B cell (primary cell): ENCODE measurements at regions not wholly inside any gene's neighbourhood (a gene's known extent, or its start where the extent isn't known, plus 50 kb on each side); places are given as distances from the start of the nearest gene placed in this dataset.

Experiments
- ATAC-seq: fragments of 200-7000 bp; cut with Tn5 transposase; one replicate; pipeline ENCODE4 v1.10.0; 2021; ENCODE audit warnings: low read depth, mild to moderate bottlenecking, moderate number of reproducible peaks, moderate library complexity
- CTCF ChIA-PET: fragments of 350-600 bp; sonication (Branson Sonifier 250); formaldehyde crosslinking; loops from one replicate; lab custom pipeline; 2021; ENCODE audit warnings: antibody characterized with exemption, inconsistent platforms; lab: Charles Lee
- POLR2A ChIA-PET: fragments of 350-600 bp; sonication (Branson Sonifier 250); formaldehyde crosslinking; loops from one replicate; lab custom pipeline; 2021; ENCODE audit warnings: antibody characterized with exemption; lab: Charles Lee
- DNase-seq: peaks from one replicate; pipeline ENCODE4 v3.0.0; 2013
- H2AFZ ChIP-seq: 2 replicates; pipeline ENCODE4 v1.6.1; 2012; ENCODE audit warnings: mild to moderate bottlenecking, low read depth, low read length; ENCODE audit not compliant: insufficient read depth, poor library complexity, severe bottlenecking
- H3K27ac ChIP-seq, 2 donors: 1 replicate in 1 of 2; 2 replicates in 1 of 2; pipeline ENCODE4 v1.5.1; 2012 to 2013; ENCODE audit warnings: low read length in 2 of 2, mild to moderate bottlenecking in 2 of 2, moderate library complexity in 1 of 2
- H3K27me3 ChIP-seq, 4 experiments: fragments of 200-600 bp in 1 of 4; sonication (generic) in 1 of 4; replicated peaks in 1 of 4; 1 replicate in 2 of 4; 2 replicates in 2 of 4; pipeline versions ENCODE4 v1.6.1 to v1.7.0; 2013 to 2016; ENCODE audit warnings: low read length in 3 of 4, mild to moderate bottlenecking in 2 of 4, mixed read lengths in 1 of 4, moderate library complexity in 1 of 4; ENCODE audit not compliant: insufficient read depth in 4 of 4, control insufficient read depth in 3 of 4; ENCODE audit errors: control extremely low read depth in 1 of 4
- H3K36me3 ChIP-seq, 2 experiments: replicated peaks in 1 of 2; 1 replicate in 1 of 2; 2 replicates in 1 of 2; pipeline versions ENCODE4 v1.6.1 to v1.7.1; 2013; ENCODE audit warnings: low read length in 1 of 2; ENCODE audit not compliant: insufficient read depth in 2 of 2, control insufficient read depth in 1 of 2; ENCODE audit errors: control extremely low read depth in 1 of 2, extremely low read depth in 1 of 2
- H3K4me1 ChIP-seq, 2 donors: fragments of 200-600 bp in 1 of 2; sonication (generic) in 1 of 2; 1 replicate in 1 of 2; 2 replicates in 1 of 2; pipeline versions ENCODE4 v1.5.1 to v1.6.1; 2013 to 2017; ENCODE audit warnings: low read length in 2 of 2; ENCODE audit not compliant: control insufficient read depth in 2 of 2, insufficient read depth in 2 of 2
- H3K4me2 ChIP-seq: replicated peaks from 2 replicates; pipeline ENCODE3; 2012; ENCODE audit warnings: mild to moderate bottlenecking, low read depth, low read length; ENCODE audit not compliant: poor library complexity, severe bottlenecking
- H3K4me3 ChIP-seq, 5 experiments: fragments of 200-600 bp in 1 of 5; sonication (generic) in 1 of 5; 1 replicate in 3 of 5; 2 replicates in 2 of 5; pipeline versions ENCODE4 v1.5.1 to v1.7.0; 2011 to 2016; ENCODE audit warnings: low read length in 4 of 5, mild to moderate bottlenecking in 4 of 5, low read depth in 2 of 5, control low read depth in 1 of 5, moderate library complexity in 1 of 5; ENCODE audit not compliant: insufficient read depth in 1 of 5; ENCODE audit errors: control extremely low read depth in 1 of 5, extremely low read depth in 1 of 5
- H3K79me2 ChIP-seq: fragments of 200-600 bp; sonication (generic); one replicate; pipeline ENCODE4 v1.6.0; 2016; ENCODE audit warnings: low read length; ENCODE audit not compliant: control insufficient read depth, insufficient read depth
- H3K9ac ChIP-seq: fragments of 200-600 bp; sonication (generic); 2 replicates; pipeline ENCODE4 v1.6.1; 2017; ENCODE audit warnings: mild to moderate bottlenecking, low read length, moderate library complexity
- H3K9me3 ChIP-seq, 3 donors: one replicate each; pipeline versions ENCODE4 v1.6.1 to v1.7.1; 2013; ENCODE audit warnings: low read length in 2 of 3; ENCODE audit not compliant: control insufficient read depth in 2 of 3, insufficient read depth in 1 of 3; ENCODE audit errors: control extremely low read depth in 1 of 3
- H4K20me1 ChIP-seq: 2 replicates; pipeline ENCODE4 v1.6.0; 2012; ENCODE audit warnings: mild to moderate bottlenecking, low read length; ENCODE audit not compliant: insufficient read depth, control insufficient read depth, poor library complexity, severe bottlenecking
- H3K27ac Mint-ChIP-seq: one replicate; pipeline ENCODE4 v1.8.0; 2021; ENCODE audit warnings: mixed read lengths
- H3K27me3 Mint-ChIP-seq: one replicate; pipeline ENCODE4 v1.8.0; 2021; ENCODE audit warnings: mixed read lengths
- H3K4me1 Mint-ChIP-seq: one replicate; pipeline ENCODE4 v1.8.0; 2021; ENCODE audit warnings: mixed read lengths
- H3K4me3 Mint-ChIP-seq: one replicate; pipeline ENCODE4 v1.8.0; 2021; ENCODE audit warnings: mixed read lengths
- H3K9me3 Mint-ChIP-seq: one replicate; pipeline ENCODE4 v1.8.0; 2022; ENCODE audit warnings: mixed read lengths; ENCODE audit not compliant: insufficient read depth
- CTCF ChIP-seq: fragments of 200-600 bp; IDR thresholded peaks from one replicate; pipeline ENCODE4 v1.8.0; 2022; ENCODE audit warnings: antibody characterized with exemption, mild to moderate bottlenecking
- EZH2 ChIP-seq: IDR thresholded peaks from 2 replicates; pipeline ENCODE4 v1.6.1; 2012; ENCODE audit warnings: borderline replicate concordance, low read depth, mild to moderate bottlenecking, moderate library complexity, low read length; ENCODE audit not compliant: insufficient read depth, poor library complexity, severe bottlenecking
- WGBS: methylation state at CpG from one replicate; pipeline ENCODE4 v1.1.5; 2013; ENCODE audit warnings: missing lambda C conversion rate; ENCODE audit not compliant: insufficient coverage; 5-methylcytosine and 5-hydroxymethylcytosine counted together
- intact Hi-C: fragments of 100-400 bp; cut with micrococcal nuclease; formaldehyde crosslinking; loops from one replicate; pipeline ENCODE4 v1.10.0; 2022

- Mint-ChIP-seq H3K4me1 (peaks cover 3% of the 10 kb centered on the region), H3K4me3 (no peak overlapping the region), H3K9me3 (no peaks in the 10 kb centered on the region), H3K27me3 (peaks cover 16% of the 10 kb centered on the region), H3K27ac (no peak overlapping the region)
- Histone ChIP-seq H3K4me1 (no peaks in the 10 kb centered on the region), H3K9me3 (peaks cover 0 to 9% (median 9%) of the 10 kb centered on the region in 3 donors), H2AFZ (no peak overlapping the region), H3K36me3 (no peaks in the 10 kb centered on the region), H3K79me2 (no peaks in the 10 kb centered on the region), H3K4me2 (no peak overlapping the region), H3K27me3 (no peaks in the 10 kb centered on the region), H3K27ac (no peak overlapping the region), H3K4me3 (no peak overlapping the region), H4K20me1 (no peaks in the 10 kb centered on the region), H3K9ac (no peak overlapping the region)
- WGBS: 80% methylated on average over 1 of the region's 1 CpG
- intact Hi-C loops: no loop called here
- POLR2A ChIA-PET: no interaction called here
- TF ChIP-seq CTCF (no peak), EZH2 (no peak)
- CTCF ChIA-PET: interaction anchor here (0.6 kb wide), 1 partner anchor 376 kb away, joined by 3 read pairs; no protein-coding TSS in a partner anchor
- DNase-seq (no peak), ATAC-seq (no peak)
Measured at GRCh38 chr12:89087876-89088275, 264.4 kb downstream of the DUSP6 start.

- H3K27me3 ChIP-seq: no peaks in the 10 kb centered on the region
- POLR2A ChIA-PET: no interaction called here
- H3K36me3 ChIP-seq: no peaks in the 10 kb centered on the region
- H4K20me1 ChIP-seq: no peaks in the 10 kb centered on the region
- Mint-ChIP-seq H3K9me3 (no peaks in the 10 kb centered on the region), H3K4me1 (peaks cover 3% of the 10 kb centered on the region), H3K27me3 (peaks cover 11% of the 10 kb centered on the region), H3K27ac (no peak overlapping the region), H3K4me3 (no peak overlapping the region)
- peaks cover 0 to 9% (median 9%) of the 10 kb centered on the region in 3 donors for H3K9me3 ChIP-seq
- H3K79me2 ChIP-seq: no peaks in the 10 kb centered on the region
- H3K4me2 ChIP-seq: no peak overlapping the region
- TF ChIP-seq CTCF (no peak), EZH2 (no peak)
- no peaks in the 10 kb centered on the region for H3K4me1 ChIP-seq
- CTCF ChIA-PET: no interaction called here
- 59% methylated on average over 5 of the region's 6 CpGs for WGBS
- intact Hi-C loops: no loop called here
- DNase-seq: no peak
- ATAC-seq: no peak
- H3K4me3 ChIP-seq: no peak overlapping the region
- H2AFZ ChIP-seq: no peak overlapping the region
- H3K27ac ChIP-seq: peak overlapping the region in 1 of 2 donors; percentile 7
- no peak overlapping the region for H3K9ac ChIP-seq
Measured at GRCh38 chr12:89087149-89087825, 265.0 kb downstream of the DUSP6 start.
